Cardiac muscle cell (in vitro differentiated cells and primary cell): ENCODE measurements at regions not wholly inside any gene's neighbourhood (a gene's known extent, or its start where the extent isn't known, plus 50 kb on each side); places are given as distances from the start of the nearest gene placed in this dataset.

ENCODE experiments used
- DNase-seq, 2 donors: peaks; one replicate each; pipeline versions ENCODE4 v3.0.0 to v3.0.0-alpha.2; 2010 to 2017; ENCODE audit warnings: low read depth in 1 of 2, low spot score in 1 of 2
- H3K27ac ChIP-seq: fragments of 200-600 bp; sonication (generic); 2 replicates; pipeline ENCODE4 v1.5.1; 2016
- H3K27me3 ChIP-seq: fragments of 200-600 bp; sonication (generic); 2 replicates; pipeline ENCODE4 v1.6.0; 2016; ENCODE audit warnings: control low read depth
- H3K36me3 ChIP-seq: fragments of 200-600 bp; sonication (generic); 2 replicates; pipeline ENCODE4 v1.5.1; 2016; ENCODE audit warnings: control low read depth
- H3K4me1 ChIP-seq: fragments of 200-600 bp; sonication (generic); 2 replicates; pipeline ENCODE4 v1.8.1; 2017; ENCODE audit warnings: low read depth, mild to moderate bottlenecking, mixed run types
- H3K4me3 ChIP-seq: fragments of 200-600 bp; sonication (generic); 2 replicates; pipeline ENCODE4 v1.5.1; 2016; ENCODE audit warnings: mild to moderate bottlenecking
- H3K9me3 ChIP-seq: fragments of 200-600 bp; sonication (generic); 2 replicates; pipeline ENCODE4 v1.5.1; 2017; ENCODE audit warnings: low read depth, mild to moderate bottlenecking, control low read depth
- TF ChIP-seq, protein P1 (sequence below): IDR thresholded peaks from 2 replicates; pipeline ENCODE4 v1.5.1; 2012; ENCODE audit warnings: low read depth, mild to moderate bottlenecking, low read length

- TF ChIP-seq, protein P1, sequence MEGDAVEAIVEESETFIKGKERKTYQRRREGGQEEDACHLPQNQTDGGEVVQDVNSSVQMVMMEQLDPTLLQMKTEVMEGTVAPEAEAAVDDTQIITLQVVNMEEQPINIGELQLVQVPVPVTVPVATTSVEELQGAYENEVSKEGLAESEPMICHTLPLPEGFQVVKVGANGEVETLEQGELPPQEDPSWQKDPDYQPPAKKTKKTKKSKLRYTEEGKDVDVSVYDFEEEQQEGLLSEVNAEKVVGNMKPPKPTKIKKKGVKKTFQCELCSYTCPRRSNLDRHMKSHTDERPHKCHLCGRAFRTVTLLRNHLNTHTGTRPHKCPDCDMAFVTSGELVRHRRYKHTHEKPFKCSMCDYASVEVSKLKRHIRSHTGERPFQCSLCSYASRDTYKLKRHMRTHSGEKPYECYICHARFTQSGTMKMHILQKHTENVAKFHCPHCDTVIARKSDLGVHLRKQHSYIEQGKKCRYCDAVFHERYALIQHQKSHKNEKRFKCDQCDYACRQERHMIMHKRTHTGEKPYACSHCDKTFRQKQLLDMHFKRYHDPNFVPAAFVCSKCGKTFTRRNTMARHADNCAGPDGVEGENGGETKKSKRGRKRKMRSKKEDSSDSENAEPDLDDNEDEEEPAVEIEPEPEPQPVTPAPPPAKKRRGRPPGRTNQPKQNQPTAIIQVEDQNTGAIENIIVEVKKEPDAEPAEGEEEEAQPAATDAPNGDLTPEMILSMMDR = no peak
- no peak overlapping the region for H3K27ac ChIP-seq
- DNase-seq = no peak
These were observed 267.9 kb downstream of the PTPRU start for GRCh38 chr1:29504196-29504595.

DNA sequence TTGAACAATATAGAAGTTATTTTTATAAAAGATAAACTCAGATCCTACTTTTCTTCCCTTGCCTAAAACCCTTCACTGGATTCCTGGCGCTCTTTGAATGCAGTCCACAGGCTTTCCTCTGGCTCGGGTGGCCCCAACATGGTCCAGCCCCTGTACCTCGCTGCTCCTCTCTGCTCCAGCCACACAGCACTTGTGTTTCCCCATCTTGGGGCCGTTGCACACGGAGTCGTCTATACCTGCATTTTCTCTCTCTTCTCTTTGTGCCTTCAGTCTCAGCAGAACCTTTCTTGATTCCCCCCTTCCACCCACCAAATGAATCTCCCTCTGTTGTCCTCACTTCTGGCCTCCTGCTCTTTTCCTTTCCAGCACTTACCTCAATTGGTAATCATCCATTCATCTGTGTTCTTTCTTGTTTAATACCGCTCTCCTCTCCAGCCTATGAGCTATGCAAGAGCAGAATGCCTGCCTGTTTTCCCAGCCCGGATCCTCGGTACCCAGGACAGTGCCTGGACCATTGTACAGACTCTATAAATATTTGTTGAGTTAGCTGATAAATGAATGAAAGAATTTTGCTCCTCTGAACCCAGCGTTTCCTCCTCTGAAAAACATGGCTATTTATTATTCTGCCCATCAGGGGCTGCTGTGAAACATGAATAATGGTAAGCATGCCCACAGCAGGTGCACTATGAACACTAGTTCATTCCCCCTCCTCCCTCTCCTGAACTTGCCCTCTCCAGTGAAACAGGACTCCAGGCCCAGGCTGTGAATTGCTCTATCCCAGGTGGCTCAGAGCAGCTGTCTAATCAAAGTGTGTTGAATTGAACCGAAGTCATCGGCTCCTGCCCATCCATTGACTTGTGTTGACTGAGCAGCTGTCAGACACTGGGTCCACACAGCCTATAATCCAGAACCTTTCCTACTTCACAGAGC lies 266.9 kb downstream of the PTPRU start:
- no peaks in the 10 kb centered on the region for H3K4me1 ChIP-seq
- no peak overlapping the region for H3K27ac ChIP-seq
- no peaks in the 10 kb centered on the region for H3K9me3 ChIP-seq
- no peak for DNase-seq
- TF ChIP-seq, protein P1 = no peak
- no peaks in the 10 kb centered on the region for H3K27me3 ChIP-seq
- no peak overlapping the region for H3K4me3 ChIP-seq
- H3K36me3 ChIP-seq = no peaks in the 10 kb centered on the region

More at GRCh38 chr1:29504196-29504595, 267.9 kb downstream of the PTPRU start:
- no peaks in the 10 kb centered on the region for H3K4me1 ChIP-seq
- no peak overlapping the region for H3K4me3 ChIP-seq
- H3K9me3 ChIP-seq = no peaks in the 10 kb centered on the region
- H3K27me3 ChIP-seq = no peaks in the 10 kb centered on the region
- no peaks in the 10 kb centered on the region for H3K36me3 ChIP-seq

GRCh38 chr1:29502225-29502910 lies 266.0 kb downstream of the PTPRU start:
- Histone ChIP-seq H3K4me1 (no peaks in the 10 kb centered on the region), H3K27ac (no peak overlapping the region), H3K9me3 (no peaks in the 10 kb centered on the region), H3K4me3 (no peak overlapping the region), H3K36me3 (no peaks in the 10 kb centered on the region), H3K27me3 (no peaks in the 10 kb centered on the region)
- no peak for DNase-seq
- TF ChIP-seq, protein P1 = no peak

DNA sequence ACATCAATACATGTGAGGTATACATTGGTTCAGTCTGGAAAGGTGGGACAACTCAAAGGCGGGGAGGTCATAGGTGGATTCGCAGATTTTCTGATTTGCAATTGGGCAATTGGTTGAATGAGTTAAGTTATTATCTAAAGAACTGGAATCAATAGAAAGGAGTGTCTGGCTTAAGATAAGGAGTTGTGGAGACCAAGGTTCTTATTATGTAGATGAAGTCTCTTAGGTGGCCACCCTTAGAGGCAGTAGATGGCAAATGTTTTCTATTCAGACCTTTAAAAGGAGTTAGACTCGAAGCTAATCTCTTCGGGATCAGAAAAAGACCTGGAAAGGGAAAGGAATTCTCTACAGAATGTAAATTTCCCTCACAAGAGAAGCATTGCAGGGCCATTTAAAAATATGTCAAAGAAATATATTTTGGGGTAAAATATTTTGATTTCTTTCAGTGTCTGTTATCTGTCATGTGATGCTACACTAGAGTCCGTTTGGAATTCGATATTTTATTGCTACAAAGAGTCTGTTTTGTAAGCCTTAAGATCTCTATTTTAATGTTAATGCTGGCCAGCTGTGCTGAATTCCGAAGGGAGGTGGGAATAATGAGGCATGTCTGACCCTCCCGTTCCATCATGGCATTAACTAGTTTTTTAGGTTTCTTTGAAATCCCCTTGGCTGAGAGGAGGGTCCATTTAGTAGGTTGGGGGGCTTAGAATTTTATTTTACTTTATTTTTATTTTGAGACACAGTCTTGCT lies 265.1 kb downstream of the PTPRU start:
- Histone ChIP-seq H3K27ac (no peak overlapping the region), H3K9me3 (no peaks in the 10 kb centered on the region), H3K27me3 (no peaks in the 10 kb centered on the region), H3K36me3 (no peaks in the 10 kb centered on the region), H3K4me1 (no peaks in the 10 kb centered on the region), H3K4me3 (no peak overlapping the region)
- DNase-seq = no peak
- TF ChIP-seq, protein P1 = no peak

DNA sequence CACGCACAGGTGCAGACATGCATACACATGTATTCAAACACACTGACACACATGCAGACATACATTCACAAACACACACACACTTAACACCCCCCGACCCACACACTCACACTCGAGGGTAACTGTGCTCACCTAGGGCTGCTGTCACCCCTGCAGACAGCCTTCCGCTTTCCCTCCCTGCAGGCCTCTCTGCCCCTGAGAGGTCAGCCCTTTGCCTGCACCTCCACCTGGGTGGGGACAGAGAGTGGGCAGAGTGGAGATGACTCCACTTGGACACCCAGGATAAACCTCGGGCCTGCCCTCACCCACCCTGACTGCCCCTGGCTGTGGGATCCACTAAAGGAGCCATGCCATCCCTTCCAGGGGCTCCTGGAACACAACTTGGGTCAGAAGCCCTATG lies 264.3 kb downstream of the PTPRU start:
- H3K27me3 ChIP-seq = no peaks in the 10 kb centered on the region
- no peaks in the 10 kb centered on the region for H3K4me1 ChIP-seq
- TF ChIP-seq, protein P1 = no peak
- no peak overlapping the region for H3K4me3 ChIP-seq
- H3K9me3 ChIP-seq = no peaks in the 10 kb centered on the region
- no peaks in the 10 kb centered on the region for H3K36me3 ChIP-seq
- DNase-seq = no peak
- no peak overlapping the region for H3K27ac ChIP-seq
